Pancreas (tissue), 10 donors: ENCODE measurements at regions not wholly inside any gene's neighbourhood (a gene's known extent, or its start where the extent isn't known, plus 50 kb on each side); places are given as distances from the start of the nearest gene placed in this dataset.

Experiments
- ATAC-seq, 4 donors: fragments of 200-7000 bp; cut with Tn5 transposase; one replicate each; pipeline versions ENCODE4 v1.8.0 to v1.9.1; 2020; ENCODE audit warnings: mild to moderate bottlenecking in 4 of 4, moderate library complexity in 4 of 4
- DNase-seq, 6 donors: peaks; one replicate each; pipeline ENCODE4 v3.0.0-alpha.2; 2020
- FAIRE-seq: peaks from 2 replicates; lab custom pipeline; 2012; peaks lifted over from hg19 to GRCh38; lab: Jason Lieb, UNC
- H3K27ac ChIP-seq, 4 donors: fragments of 200-600 bp; sonication (generic); 1 replicate in 3 of 4; 2 replicates in 1 of 4; pipeline versions ENCODE4 v1.5.0 to v1.8.0; 2020
- H3K27me3 ChIP-seq, 4 donors: fragments of 200-600 bp; one replicate each; pipeline ENCODE4 v1.8.0; 2021
- H3K36me3 ChIP-seq, 3 donors: fragments of 200-600 bp; sonication (generic) in 1 of 3; one replicate each; pipeline versions ENCODE4 v1.5.0 to v1.8.0; 2020 to 2021
- H3K4me1 ChIP-seq, 3 donors: fragments of 200-600 bp; one replicate each; pipeline ENCODE4 v1.8.0; 2021
- H3K4me3 ChIP-seq, 4 donors: fragments of 200-600 bp; sonication (generic) in 2 of 4; one replicate each; pipeline versions ENCODE4 v1.5.0 to v1.8.0; 2020 to 2021
- H3K9me3 ChIP-seq, 4 donors: fragments of 200-600 bp; one replicate each; pipeline ENCODE4 v1.8.0; 2021
- CTCF ChIP-seq, 4 donors: fragments of 200-600 bp; sonication (generic) in 3 of 4; IDR thresholded peaks; one replicate each; pipeline versions ENCODE4 v1.5.0 to v1.8.0; 2021; ENCODE audit warnings: antibody characterized with exemption in 4 of 4
- WGBS, 2 donors: extraction: QIAGEN DNeasy Blood & Tissue Kit; methylation state at CpG; one replicate each; pipeline ENCODE4 v1.1.7; 2013; 5-methylcytosine and 5-hydroxymethylcytosine counted together
- intact Hi-C, 3 donors: fragments of 100-400 bp; cut with DNase I; formaldehyde crosslinking; loops; one replicate each; pipeline versions ENCODE4 v1.11.1 to v1.14.2; 2022
- donor health status: healthy with polysubstance abuse.
- donor health status: DM: no; HTN: no; CAD: no; lungs with moderate emphysema.
- donor health status: DM: no; HTN: no; CAD: no.
- donor health status: control.
- donor health status: control.
- donor health status: Bipolar disorder and iron deficiency.
- donor health status: DM: yes; HTN: yes; CAD: no.
- donor health status: DM: no; HTN: no; CAD: no.
- donor health status: DM: no; HTN: no; CAD: no.
- donor health status: DM: yes; HTN: yes; CAD: no.

- Histone ChIP-seq H3K27me3 (no peaks in the 10 kb centered on the region), H3K27ac (no peak overlapping the region), H3K36me3 (no peaks in the 10 kb centered on the region), H3K4me1 (no peaks in the 10 kb centered on the region), H3K4me3 (no peak overlapping the region), H3K9me3 (no peaks in the 10 kb centered on the region)
- intact Hi-C loops, result no loop called here
- no peak for TF ChIP-seq CTCF (IDR thresholded peaks at IDR 0.05)
- WGBS, 2 donors, result 87 to 91% methylated on average over 6 of the region's 6 CpGs
- ATAC-seq (no peak), FAIRE-seq (no peak), DNase-seq (no peak)
These were observed 66.5 kb upstream of the SIPA1L2 start for GRCh38 chr1:232696466-232696865.

- DNase-seq (no peak), FAIRE-seq (no peak), ATAC-seq (no peak)
- Histone ChIP-seq H3K27ac (no peak overlapping the region), H3K9me3 (no peaks in the 10 kb centered on the region), H3K4me3 (no peak overlapping the region), H3K4me1 (no peaks in the 10 kb centered on the region), H3K27me3 (no peaks in the 10 kb centered on the region), H3K36me3 (no peaks in the 10 kb centered on the region)
- WGBS, 2 donors, result 87 to 96% methylated on average over 4 of the region's 4 CpGs
- intact Hi-C loops, result no loop called here
- TF ChIP-seq CTCF (IDR thresholded peaks at IDR 0.05), result no peak
These were observed 67.4 kb upstream of the SIPA1L2 start for GRCh38 chr1:232697187-232697822.

- H3K9me3 ChIP-seq, result no peaks in the 10 kb centered on the region
- DNase-seq (no peak), ATAC-seq (no peak), FAIRE-seq (no peak)
- WGBS, 2 donors, result 76 to 86% methylated on average over 6 of the region's 6 CpGs
- TF ChIP-seq CTCF (IDR thresholded peaks at IDR 0.05), result no peak
- no peak overlapping the region for H3K4me3 ChIP-seq
- no peaks in the 10 kb centered on the region for H3K27me3 ChIP-seq
- peaks cover 0 to 9% (median 5%) of the 10 kb centered on the region in 3 donors for H3K4me1 ChIP-seq
- no peak overlapping the region for H3K27ac ChIP-seq
- intact Hi-C loops, result no loop called here
- no peaks in the 10 kb centered on the region for H3K36me3 ChIP-seq
These were observed 69.9 kb upstream of the SIPA1L2 start for GRCh38 chr1:232699814-232700213.

GRCh38 chr1:232702911-232703310 lies 73.0 kb upstream of the SIPA1L2 start:
- FAIRE-seq, result no peak
- intact Hi-C loops, result no loop called here
- DNase-seq, result no peak
- peaks cover 0 to 13% (median 5%) of the 10 kb centered on the region in 3 donors for H3K4me1 ChIP-seq
- no peaks in the 10 kb centered on the region for H3K36me3 ChIP-seq
- no peak overlapping the region for H3K27ac ChIP-seq
- no peak for ATAC-seq
- no peak for TF ChIP-seq CTCF (IDR thresholded peaks at IDR 0.05)
- H3K27me3 ChIP-seq, result no peaks in the 10 kb centered on the region
- no peaks in the 10 kb centered on the region for H3K9me3 ChIP-seq
- 76 to 88% methylated on average over 5 of the region's 5 CpGs for WGBS, 2 donors
- no peak overlapping the region for H3K4me3 ChIP-seq

GRCh38 chr1:232704256-232704655 lies 74.3 kb upstream of the SIPA1L2 start:
- Histone ChIP-seq H3K4me1 (peaks cover 0 to 13% (median 5%) of the 10 kb centered on the region in 3 donors), H3K27me3 (no peaks in the 10 kb centered on the region), H3K27ac (peak overlapping the region in 3 of 4 donors; percentile 42 to 71 (median 47)), H3K36me3 (no peaks in the 10 kb centered on the region), H3K9me3 (no peaks in the 10 kb centered on the region), H3K4me3 (no peak overlapping the region)
- no peak for TF ChIP-seq CTCF (IDR thresholded peaks at IDR 0.05)
- no peak for DNase-seq
- WGBS, 2 donors, result 38 to 42% methylated on average over 2 of the region's 2 CpGs
- peak; percentile 6 to 38 (median 26) for ATAC-seq
- FAIRE-seq, result no peak
- intact Hi-C loops, result no loop called here
